Activated CD8-positive, alpha-beta T cell treated with anti-CD3 and anti-CD28 coated beads for 36 hours (primary cell): ENCODE measurements at regions not wholly inside any gene's neighbourhood (a gene's known extent, or its start where the extent isn't known, plus 50 kb on each side); places are given as distances from the start of the nearest gene placed in this dataset.

Experiments
- ATAC-seq: fragments of 200-7000 bp; cut with Tn5 transposase; one replicate; pipeline ENCODE4 v1.10.0; 2021; ENCODE audit warnings: mild to moderate bottlenecking, moderate library complexity
- CTCF ChIA-PET: fragments of 350-600 bp; sonication (Branson Sonifier 250); formaldehyde crosslinking; loops from one replicate; lab custom pipeline; 2021; ENCODE audit warnings: antibody characterized with exemption; lab: Charles Lee
- POLR2A ChIA-PET: fragments of 350-600 bp; sonication (Branson Sonifier 250); formaldehyde crosslinking; loops from one replicate; lab custom pipeline; 2021; ENCODE audit warnings: antibody characterized with exemption; lab: Charles Lee
- DNase-seq: peaks from one replicate; pipeline ENCODE4 v3.0.0-alpha.2; 2020
- H3K27ac Mint-ChIP-seq: one replicate; pipeline ENCODE4 v1.8.0; 2021; ENCODE audit warnings: mild to moderate bottlenecking, mixed read lengths
- H3K27me3 Mint-ChIP-seq: one replicate; pipeline ENCODE4 v1.8.0; 2021; ENCODE audit warnings: mixed read lengths
- H3K36me3 Mint-ChIP-seq: one replicate; pipeline ENCODE4 v1.8.0; 2021; ENCODE audit warnings: low read depth, mixed read lengths
- H3K4me1 Mint-ChIP-seq: one replicate; pipeline ENCODE4 v1.8.0; 2021; ENCODE audit warnings: low read depth, mixed read lengths
- H3K4me3 Mint-ChIP-seq: one replicate; pipeline ENCODE4 v1.8.0; 2021; ENCODE audit warnings: mild to moderate bottlenecking, moderate library complexity, mixed read lengths
- H3K9me3 Mint-ChIP-seq: one replicate; pipeline ENCODE4 v1.8.0; 2021; ENCODE audit warnings: mixed read lengths
- intact Hi-C: fragments of 100-400 bp; cut with micrococcal nuclease; formaldehyde crosslinking; loops from one replicate; pipeline ENCODE4 v1.10.0; 2022
- TF ChIP-seq, protein P1 (sequence below): fragments of 200-600 bp; IDR thresholded peaks from one replicate; pipeline ENCODE4 v1.8.0; 2022; ENCODE audit warnings: antibody characterized with exemption, mild to moderate bottlenecking

GRCh38 chr6:139500977-139501376, 126.5 kb upstream of the CITED2 start:
- Mint-ChIP-seq H3K9me3 (no peaks in the 10 kb centered on the region), H3K27me3 (no peaks in the 10 kb centered on the region), H3K36me3 (no peaks in the 10 kb centered on the region), H3K27ac (no peak overlapping the region), H3K4me3 (no peak overlapping the region), H3K4me1 (no peaks in the 10 kb centered on the region)
- intact Hi-C loops, result no loop called here
- ChIA-PET CTCF (interaction anchor here (0.7 to 1.6 kb wide), 2 partner anchors 24 to 132 kb away, joined by 4 read pairs; no protein-coding TSS in a partner anchor), POLR2A (interaction anchor here (0.6 kb wide), 1 partner anchor 18 kb away, joined by 3 read pairs; no protein-coding TSS in a partner anchor)
- ATAC-seq (no peak), DNase-seq (no peak)
- TF ChIP-seq, protein P1, sequence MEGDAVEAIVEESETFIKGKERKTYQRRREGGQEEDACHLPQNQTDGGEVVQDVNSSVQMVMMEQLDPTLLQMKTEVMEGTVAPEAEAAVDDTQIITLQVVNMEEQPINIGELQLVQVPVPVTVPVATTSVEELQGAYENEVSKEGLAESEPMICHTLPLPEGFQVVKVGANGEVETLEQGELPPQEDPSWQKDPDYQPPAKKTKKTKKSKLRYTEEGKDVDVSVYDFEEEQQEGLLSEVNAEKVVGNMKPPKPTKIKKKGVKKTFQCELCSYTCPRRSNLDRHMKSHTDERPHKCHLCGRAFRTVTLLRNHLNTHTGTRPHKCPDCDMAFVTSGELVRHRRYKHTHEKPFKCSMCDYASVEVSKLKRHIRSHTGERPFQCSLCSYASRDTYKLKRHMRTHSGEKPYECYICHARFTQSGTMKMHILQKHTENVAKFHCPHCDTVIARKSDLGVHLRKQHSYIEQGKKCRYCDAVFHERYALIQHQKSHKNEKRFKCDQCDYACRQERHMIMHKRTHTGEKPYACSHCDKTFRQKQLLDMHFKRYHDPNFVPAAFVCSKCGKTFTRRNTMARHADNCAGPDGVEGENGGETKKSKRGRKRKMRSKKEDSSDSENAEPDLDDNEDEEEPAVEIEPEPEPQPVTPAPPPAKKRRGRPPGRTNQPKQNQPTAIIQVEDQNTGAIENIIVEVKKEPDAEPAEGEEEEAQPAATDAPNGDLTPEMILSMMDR, result no peak

DNA sequence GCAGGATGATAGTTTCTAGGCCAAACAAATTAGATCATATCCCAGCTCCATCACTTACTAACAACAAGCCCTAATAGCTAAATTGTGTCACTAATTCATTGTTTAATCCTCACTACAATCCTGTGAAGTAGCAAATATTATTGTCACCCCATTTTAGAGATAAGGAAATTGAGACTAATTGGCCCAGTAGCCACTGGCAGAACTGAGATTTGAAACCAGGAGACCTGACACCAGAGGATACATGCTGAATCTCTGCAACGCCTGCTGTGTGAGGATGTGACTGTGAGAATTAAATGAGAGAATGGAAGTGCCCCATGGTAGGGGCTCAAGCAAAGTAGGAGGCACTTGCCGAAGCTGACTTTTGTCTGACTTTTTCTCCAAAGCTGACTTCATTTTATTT, 124.3 kb upstream of the CITED2 start:
- ATAC-seq (no peak), DNase-seq (no peak)
- Mint-ChIP-seq H3K27ac (no peak overlapping the region), H3K4me1 (no peaks in the 10 kb centered on the region), H3K27me3 (no peaks in the 10 kb centered on the region), H3K4me3 (no peak overlapping the region), H3K9me3 (no peaks in the 10 kb centered on the region), H3K36me3 (no peaks in the 10 kb centered on the region)
- TF ChIP-seq, protein P1, result no peak
- intact Hi-C loops, result no loop called here
- POLR2A ChIA-PET, result no interaction called here
- CTCF ChIA-PET, result no interaction called here

DNA sequence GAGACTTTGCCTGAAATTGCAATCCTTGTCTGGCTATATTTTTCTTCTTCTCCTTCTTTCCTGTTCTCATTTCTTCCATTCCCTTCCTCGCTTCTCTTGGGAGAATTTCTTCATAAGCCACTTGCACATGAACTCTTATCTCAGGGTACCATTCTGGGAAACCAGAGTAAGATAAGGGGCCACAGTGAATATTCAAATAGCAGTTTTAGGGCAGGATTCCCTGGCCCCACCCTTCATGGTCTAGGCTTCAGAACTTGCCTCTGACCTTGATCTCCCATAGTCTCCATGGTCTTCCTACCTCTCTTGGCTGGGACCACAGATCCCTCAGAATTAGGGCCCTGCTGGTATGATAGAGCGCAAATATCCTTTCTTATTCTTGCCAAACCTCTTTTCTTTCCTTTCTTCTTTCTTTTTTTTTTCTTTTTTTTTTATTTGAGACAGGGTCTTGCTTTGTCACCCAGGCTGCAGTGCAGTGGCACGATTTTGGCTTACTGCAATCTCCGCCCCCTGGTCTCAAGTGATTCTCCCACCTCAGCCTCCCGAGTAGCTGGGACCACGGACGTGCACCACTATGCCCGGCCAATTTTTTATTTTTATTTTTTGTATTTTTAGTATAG, 123.0 kb upstream of the CITED2 start:
- TF ChIP-seq, protein P1, result no peak
- ATAC-seq, result no peak
- Mint-ChIP-seq H3K9me3 (no peaks in the 10 kb centered on the region), H3K4me3 (no peak overlapping the region), H3K4me1 (no peaks in the 10 kb centered on the region), H3K27me3 (no peaks in the 10 kb centered on the region), H3K27ac (no peak overlapping the region), H3K36me3 (no peaks in the 10 kb centered on the region)
- DNase-seq, result no peak
- ChIA-PET CTCF (no interaction called here), POLR2A (interaction anchor here (1.0 kb wide), 1 partner anchor 10 kb away, joined by 4 read pairs; no protein-coding TSS in a partner anchor)
- intact Hi-C loops, result no loop called here

DNA sequence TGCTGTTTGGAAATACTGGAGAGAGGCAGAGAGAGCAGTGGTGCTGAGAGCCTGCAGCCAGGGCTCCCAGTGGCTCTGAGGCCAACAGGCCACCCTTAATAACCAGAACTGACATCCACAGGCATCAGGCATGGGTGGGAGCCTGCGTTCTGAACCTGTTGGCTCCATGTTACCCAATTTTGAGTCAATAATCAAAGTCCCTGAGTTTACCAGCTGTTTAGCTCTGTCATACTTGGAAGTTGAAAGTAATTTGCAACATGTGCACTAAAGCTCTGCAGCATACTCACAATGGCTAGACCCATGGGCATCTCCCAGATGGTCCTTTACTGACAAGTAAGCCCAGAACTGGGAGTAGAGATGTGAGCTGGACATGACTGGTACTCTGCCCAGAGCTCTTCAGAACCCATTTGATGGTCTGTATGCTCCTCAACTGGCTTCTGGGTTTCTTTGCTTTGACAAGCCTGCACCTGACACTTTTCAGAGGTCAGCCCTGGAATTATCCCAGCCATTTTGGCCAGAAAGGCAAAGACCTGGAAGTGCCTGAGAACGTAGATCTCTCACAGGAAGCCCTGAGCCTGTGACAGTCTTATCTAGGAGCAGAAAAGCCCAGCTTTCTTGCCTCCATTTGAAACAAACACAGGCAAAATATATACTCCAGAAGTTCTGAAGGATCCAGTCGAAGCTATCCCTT, 122.4 kb upstream of the CITED2 start:
- no peaks in the 10 kb centered on the region for H3K36me3 Mint-ChIP-seq
- no peak overlapping the region for H3K27ac Mint-ChIP-seq
- CTCF ChIA-PET, result no interaction called here
- no peak overlapping the region for H3K4me3 Mint-ChIP-seq
- H3K27me3 Mint-ChIP-seq, result no peaks in the 10 kb centered on the region
- H3K9me3 Mint-ChIP-seq, result no peaks in the 10 kb centered on the region
- POLR2A ChIA-PET, result interaction anchor here (1.0 kb wide), 1 partner anchor 9 kb away, joined by 4 read pairs; no protein-coding TSS in a partner anchor
- intact Hi-C loops, result no loop called here
- ATAC-seq, result no peak
- no peak for DNase-seq
- H3K4me1 Mint-ChIP-seq, result no peaks in the 10 kb centered on the region
- TF ChIP-seq, protein P1, result no peak

- Mint-ChIP-seq H3K27ac (no peak overlapping the region), H3K4me1 (peaks cover 6% of the 10 kb centered on the region), H3K9me3 (no peaks in the 10 kb centered on the region), H3K27me3 (no peaks in the 10 kb centered on the region), H3K36me3 (no peaks in the 10 kb centered on the region), H3K4me3 (no peak overlapping the region)
- DNase-seq (no peak), ATAC-seq (no peak)
- TF ChIP-seq, protein P1, result no peak
- intact Hi-C loops, result no loop called here
- POLR2A ChIA-PET, result no interaction called here
- CTCF ChIA-PET, result no interaction called here
Observed at GRCh38 chr6:139494376-139494990, 120.0 kb upstream of the CITED2 start.
